Duodenal mucosa (tissue), 2 donors: ENCODE measurements at regions not wholly inside any gene's neighbourhood (a gene's known extent, or its start where the extent isn't known, plus 50 kb on each side); places are given as distances from the start of the nearest gene placed in this dataset.
"Not testable (repeated sequence)": the region's sequence is repeated elsewhere in the genome, so short reads cannot be mapped to it uniquely, and the experiment has no call there.

Experiments
- H3K27ac ChIP-seq: one replicate; pipeline ENCODE4 v1.7.0; 2013; ENCODE audit warnings: low read depth, low read length
- H3K27me3 ChIP-seq, 2 donors: one replicate each; pipeline ENCODE4 v1.7.0; 2013; ENCODE audit warnings: low read length in 2 of 2, control low read depth in 1 of 2; ENCODE audit not compliant: insufficient read depth in 2 of 2, control insufficient read depth in 1 of 2
- H3K36me3 ChIP-seq, 2 donors: one replicate each; pipeline ENCODE4 v1.7.0; 2013; ENCODE audit warnings: low read length in 2 of 2, control low read depth in 1 of 2; ENCODE audit not compliant: insufficient read depth in 2 of 2, control insufficient read depth in 1 of 2
- H3K4me1 ChIP-seq, 2 donors: one replicate each; pipeline ENCODE4 v1.7.0; 2013; ENCODE audit warnings: low read length in 2 of 2, control low read depth in 1 of 2; ENCODE audit not compliant: insufficient read depth in 2 of 2, control insufficient read depth in 1 of 2
- H3K4me3 ChIP-seq, 2 donors: one replicate each; pipeline ENCODE4 v1.7.0; 2013; ENCODE audit warnings: low read length in 2 of 2, low read depth in 1 of 2
- H3K9ac ChIP-seq, 2 donors: one replicate each; pipeline ENCODE4 v1.7.0; 2013; ENCODE audit warnings: low read length in 2 of 2, low read depth in 1 of 2
- H3K9me3 ChIP-seq, 2 donors: one replicate each; pipeline ENCODE4 v1.7.0; 2013; ENCODE audit warnings: low read length in 2 of 2, control low read depth in 1 of 2; ENCODE audit not compliant: control insufficient read depth in 1 of 2

DNA sequence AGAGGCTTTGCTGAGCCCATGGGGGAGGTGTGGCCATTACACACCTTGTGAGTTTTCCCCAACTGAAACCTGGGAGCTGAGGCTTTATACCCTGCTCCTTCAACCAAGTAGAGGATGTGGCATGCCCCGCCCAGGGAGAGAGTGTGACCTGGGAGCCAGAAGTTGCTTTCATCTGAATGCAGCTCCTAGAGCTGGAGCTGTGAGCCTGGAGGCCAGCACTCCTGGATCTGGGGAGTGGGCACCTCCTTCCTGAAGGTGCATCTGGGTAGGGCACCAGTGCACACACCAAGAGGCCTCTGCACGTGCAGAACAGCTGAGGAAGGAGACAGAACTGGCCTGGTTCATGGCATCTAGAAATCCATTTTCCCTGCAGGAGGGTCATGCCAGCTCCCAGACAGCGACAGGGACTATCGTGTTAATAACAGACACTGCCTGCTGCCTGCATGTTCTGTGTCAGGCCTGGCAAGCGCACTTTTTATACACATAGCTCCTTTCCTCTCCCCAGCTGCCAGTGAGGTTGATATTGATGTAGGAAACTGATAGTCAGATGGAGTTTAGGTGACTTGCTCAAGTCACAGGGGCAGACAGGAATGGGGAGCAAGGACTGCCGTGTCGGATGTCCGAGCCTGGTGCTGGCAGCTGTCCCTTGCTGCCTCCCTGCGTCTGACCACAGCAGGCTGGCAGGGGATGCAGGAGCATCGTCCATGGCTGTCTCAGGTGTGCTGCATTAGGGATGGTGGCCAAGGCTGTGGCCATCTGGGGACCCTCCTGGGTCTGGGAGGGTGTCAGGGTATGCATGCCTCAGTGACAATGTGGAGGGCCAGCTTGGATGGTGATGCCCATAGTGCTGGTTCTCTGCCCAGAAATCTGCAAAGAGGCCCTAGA, 189.9 kb upstream of the CXCL12 start:
- Histone ChIP-seq H3K4me1 (no peaks in the 10 kb centered on the region), H3K27ac (no peak overlapping the region), H3K9ac (no peak overlapping the region), H3K27me3 (no peaks in the 10 kb centered on the region), H3K36me3 (no peaks in the 10 kb centered on the region), H3K9me3 (no peaks in the 10 kb centered on the region), H3K4me3 (no peak overlapping the region)

GRCh38 chr10:44575601-44576380, 190.9 kb upstream of the CXCL12 start:
- no peaks in the 10 kb centered on the region for H3K27me3 ChIP-seq
- H3K9me3 ChIP-seq = no peaks in the 10 kb centered on the region
- H3K4me3 ChIP-seq = no peak overlapping the region
- H3K4me1 ChIP-seq = no peaks in the 10 kb centered on the region
- no peaks in the 10 kb centered on the region for H3K36me3 ChIP-seq
- H3K9ac ChIP-seq = no peak overlapping the region
- no peak overlapping the region for H3K27ac ChIP-seq

DNA sequence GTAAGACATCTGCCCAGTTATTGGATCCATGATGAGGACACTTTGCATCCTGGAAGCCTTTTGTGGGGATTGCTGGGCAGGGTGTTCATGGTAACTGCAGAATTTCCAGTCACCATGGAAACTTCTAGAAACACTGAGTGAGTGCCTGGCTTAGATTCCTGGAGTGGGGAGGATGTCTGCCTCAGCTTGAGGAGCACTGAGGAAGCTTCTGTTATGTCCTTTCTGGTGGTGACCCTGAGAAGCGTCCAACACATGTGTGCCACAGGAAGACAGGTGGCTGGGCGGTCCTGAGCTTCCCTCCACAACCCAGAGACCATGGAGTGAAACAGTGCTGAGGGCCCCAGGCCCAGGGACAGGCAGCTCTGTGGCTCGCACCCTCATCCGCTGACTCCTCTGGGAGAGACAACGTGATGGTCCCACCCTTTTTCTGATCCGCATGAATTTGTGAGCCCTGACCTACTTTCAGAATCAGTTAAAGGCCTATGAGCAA, 191.8 kb upstream of the CXCL12 start:
- Histone ChIP-seq H3K9ac (no peak overlapping the region), H3K4me1 (no peaks in the 10 kb centered on the region), H3K27me3 (no peaks in the 10 kb centered on the region), H3K27ac (no peak overlapping the region), H3K9me3 (no peaks in the 10 kb centered on the region), H3K36me3 (no peaks in the 10 kb centered on the region), H3K4me3 (no peak overlapping the region)

GRCh38 chr10:44577533-44577932, 192.6 kb upstream of the CXCL12 start:
- H3K9ac ChIP-seq = no peak overlapping the region
- no peaks in the 10 kb centered on the region for H3K36me3 ChIP-seq
- no peaks in the 10 kb centered on the region for H3K9me3 ChIP-seq
- no peak overlapping the region for H3K4me3 ChIP-seq
- H3K4me1 ChIP-seq = no peaks in the 10 kb centered on the region
- no peak overlapping the region for H3K27ac ChIP-seq
- H3K27me3 ChIP-seq = no peaks in the 10 kb centered on the region

- Histone ChIP-seq H3K9ac (no peak overlapping the region), H3K27ac (no peak overlapping the region)
Measured at GRCh38 chr10:44578271-44578670, 193.4 kb upstream of the CXCL12 start.

DNA sequence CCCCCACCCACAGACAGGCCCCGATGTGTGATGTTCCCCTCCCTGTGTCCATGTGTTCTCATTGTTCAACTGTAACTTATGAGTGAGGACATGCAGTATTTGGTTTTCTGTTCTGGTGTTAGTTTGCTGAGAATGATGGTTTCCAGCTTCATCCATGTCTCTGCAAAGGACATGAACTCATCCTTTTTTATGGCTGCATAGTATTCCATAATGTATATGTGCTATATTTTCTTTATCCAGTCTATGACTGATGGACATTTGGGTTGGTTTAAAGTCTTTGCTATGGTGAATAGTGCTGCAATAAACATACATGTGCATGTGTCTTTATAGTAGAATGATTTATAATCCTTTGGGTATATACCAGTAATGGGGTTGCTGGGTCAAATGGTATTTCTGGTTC, 194.1 kb upstream of the CXCL12 start:
- H3K27ac ChIP-seq, H3K9ac ChIP-seq, H3K4me3 ChIP-seq, H3K9me3 ChIP-seq, H3K36me3 ChIP-seq, H3K27me3 ChIP-seq, H3K4me1 ChIP-seq: not testable (repeated sequence)

More at GRCh38 chr10:44578271-44578670, 193.4 kb upstream of the CXCL12 start:
- no peaks in the 10 kb centered on the region for H3K4me1 ChIP-seq
- H3K36me3 ChIP-seq = no peaks in the 10 kb centered on the region
- H3K4me3 ChIP-seq = no peak overlapping the region
- no peaks in the 10 kb centered on the region for H3K9me3 ChIP-seq
- H3K27me3 ChIP-seq = no peaks in the 10 kb centered on the region

DNA sequence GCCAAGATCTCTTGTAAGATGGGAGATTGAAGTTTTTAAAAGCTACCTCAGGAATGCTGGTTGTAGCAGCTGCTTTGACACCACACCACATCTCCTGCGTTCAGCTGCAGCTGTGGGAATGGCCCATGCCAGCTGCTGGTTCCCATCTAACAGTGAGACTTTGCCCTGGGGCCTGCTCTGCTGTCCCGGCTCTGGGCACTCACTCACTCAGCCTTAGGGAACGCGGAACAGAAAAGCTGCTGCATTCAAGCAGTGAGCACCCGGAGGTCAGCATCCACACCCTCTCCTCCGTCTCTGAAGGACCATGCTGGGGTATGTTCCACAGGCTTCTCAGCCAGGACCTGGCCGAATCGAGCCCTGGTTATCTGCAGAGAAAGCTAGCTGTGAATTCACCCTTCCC, 197.1 kb upstream of the CXCL12 start:
- Histone ChIP-seq H3K4me3 (no peak overlapping the region), H3K36me3 (no peaks in the 10 kb centered on the region), H3K9me3 (no peaks in the 10 kb centered on the region), H3K9ac (no peak overlapping the region), H3K4me1 (no peaks in the 10 kb centered on the region), H3K27ac (no peak overlapping the region), H3K27me3 (no peaks in the 10 kb centered on the region)

GRCh38 chr10:44587488-44588318, 202.8 kb upstream of the CXCL12 start:
- H3K4me3 ChIP-seq = no peak overlapping the region
- no peak overlapping the region for H3K9ac ChIP-seq
- no peaks in the 10 kb centered on the region for H3K36me3 ChIP-seq
- no peaks in the 10 kb centered on the region for H3K9me3 ChIP-seq
- H3K27me3 ChIP-seq = peaks cover 0 to 6% of the 10 kb centered on the region in 2 donors
- H3K4me1 ChIP-seq = no peaks in the 10 kb centered on the region
- H3K27ac ChIP-seq = no peak overlapping the region

DNA sequence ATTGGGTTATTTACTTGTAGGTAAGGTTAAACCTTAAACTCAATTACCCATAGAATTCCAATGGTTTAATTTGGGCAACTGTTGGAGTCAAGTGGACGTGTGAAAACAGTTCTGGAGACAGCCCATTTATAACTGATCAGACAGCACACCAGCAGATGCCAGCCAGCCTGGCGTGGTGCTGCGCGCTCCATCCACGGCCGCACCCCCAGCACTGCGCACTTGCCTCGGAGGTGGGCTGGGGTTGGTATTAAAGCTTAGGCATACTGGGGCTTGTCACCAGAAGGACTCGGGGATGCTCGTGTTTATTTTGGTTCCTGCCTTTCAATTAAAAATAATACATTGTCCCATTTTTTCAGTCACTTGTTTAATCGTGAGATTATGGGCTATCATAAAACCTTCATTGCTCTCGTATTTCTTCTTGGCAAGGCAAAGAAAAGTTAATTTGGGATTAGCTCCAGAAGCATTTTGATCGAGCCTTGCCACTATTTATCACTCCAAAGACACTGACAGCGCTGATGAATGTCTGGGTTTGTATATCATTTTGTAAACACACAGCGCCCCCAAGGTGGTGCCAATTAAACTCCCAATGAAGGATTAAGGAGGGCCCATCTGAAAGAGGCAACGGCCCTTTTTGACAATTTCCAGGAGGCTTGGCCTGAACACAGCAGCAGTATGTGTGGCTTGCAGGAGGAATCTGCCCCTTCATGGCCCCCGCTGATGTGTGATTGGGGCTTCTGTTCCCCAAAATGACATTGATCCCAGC, 204.5 kb upstream of the CXCL12 start:
- Histone ChIP-seq H3K27ac (no peak overlapping the region), H3K27me3 (peaks cover 0 to 6% of the 10 kb centered on the region in 2 donors), H3K4me1 (no peaks in the 10 kb centered on the region), H3K9me3 (no peaks in the 10 kb centered on the region), H3K36me3 (no peaks in the 10 kb centered on the region), H3K9ac (no peak overlapping the region), H3K4me3 (no peak overlapping the region)
